ENCODE measurements at regions not wholly inside any gene's neighbourhood (a gene's known extent, or its start where the extent isn't known, plus 50 kb on each side); places are given as distances from the start of the nearest gene placed in this dataset.
"Not testable (repeated sequence)": the region's sequence is repeated elsewhere in the genome, so short reads cannot be mapped to it uniquely, and the experiment has no call there.

GRCh38 chr21:35386491-35387079 is 337.5 kb upstream of the RUNX1 start:
- H3K36me3 ChIP-seq (ENCODE audit: control insufficient read depth in 4 of 4, insufficient read depth in 4 of 4, low read length in 4 of 4): no peaks in the 10 kb centered on the region
- no peaks in the 10 kb centered on the region for H3K9me3 ChIP-seq (ENCODE audit: control insufficient read depth in 4 of 4, insufficient read depth in 3 of 4, low read length in 3 of 4)
- ATAC-seq (ENCODE audit: insufficient read depth, low FRiP score): no peak
- no peak for TF ChIP-seq CTCF (IDR thresholded peaks at IDR 0.05; ENCODE audit: control extremely low read depth, extremely low read depth)
- no peak overlapping the region for H3K27ac ChIP-seq (ENCODE audit: low read depth in 1 of 2, low read length in 1 of 2)
- H3K27me3 ChIP-seq (ENCODE audit: control insufficient read depth in 3 of 3, insufficient read depth in 3 of 3, low read length in 2 of 3): no peaks in the 10 kb centered on the region
- H3K4me3 ChIP-seq: no peak overlapping the region
- DNase-seq: no peak
- WGBS, 2 donors: 83 to 88% methylated on average over 4 of the region's 4 CpGs
- H3K4me1 ChIP-seq (ENCODE audit: control insufficient read depth in 5 of 5, insufficient read depth in 5 of 5, low read length in 5 of 5): no peaks in the 10 kb centered on the region
- no peak overlapping the region for H3K9ac ChIP-seq (ENCODE audit: insufficient read depth in 1 of 2, low read length in 2 of 2)

GRCh38 chr21:35384375-35384774 is 335.3 kb upstream of the RUNX1 start:
- H3K27me3 ChIP-seq (ENCODE audit: control insufficient read depth in 3 of 3, insufficient read depth in 3 of 3, low read length in 2 of 3): no peaks in the 10 kb centered on the region
- 92 to 93% methylated on average over 2 of the region's 2 CpGs for WGBS, 2 donors

GRCh38 chr21:35382696-35383095 is 333.6 kb upstream of the RUNX1 start:
- no peak for TF ChIP-seq CTCF (IDR thresholded peaks at IDR 0.05; ENCODE audit: control extremely low read depth, extremely low read depth)
- H3K4me1 ChIP-seq (ENCODE audit: control insufficient read depth in 5 of 5, insufficient read depth in 5 of 5, low read length in 5 of 5): no peaks in the 10 kb centered on the region
- no peaks in the 10 kb centered on the region for H3K36me3 ChIP-seq (ENCODE audit: control insufficient read depth in 4 of 4, insufficient read depth in 4 of 4, low read length in 4 of 4)
- no peak for ATAC-seq (ENCODE audit: insufficient read depth, low FRiP score)
- no peak overlapping the region for H3K9ac ChIP-seq (ENCODE audit: insufficient read depth in 1 of 2, low read length in 2 of 2)
- no peak overlapping the region for H3K27ac ChIP-seq (ENCODE audit: low read depth in 1 of 2, low read length in 1 of 2)
- H3K27me3 ChIP-seq (ENCODE audit: control insufficient read depth in 3 of 3, insufficient read depth in 3 of 3, low read length in 2 of 3): no peaks in the 10 kb centered on the region
- 93 to 98% methylated on average over 6 of the region's 6 CpGs for WGBS, 2 donors
- no peak for DNase-seq
- no peak overlapping the region for H3K4me3 ChIP-seq
- no peaks in the 10 kb centered on the region for H3K9me3 ChIP-seq (ENCODE audit: control insufficient read depth in 4 of 4, insufficient read depth in 3 of 4, low read length in 3 of 4)

More at GRCh38 chr21:35384375-35384774, 335.3 kb upstream of the RUNX1 start:
- no peak overlapping the region for H3K27ac ChIP-seq (ENCODE audit: low read depth in 1 of 2, low read length in 1 of 2)
- ATAC-seq (ENCODE audit: insufficient read depth, low FRiP score) (no peak), DNase-seq (no peak)
- no peaks in the 10 kb centered on the region for H3K4me1 ChIP-seq (ENCODE audit: control insufficient read depth in 5 of 5, insufficient read depth in 5 of 5, low read length in 5 of 5)
- H3K4me3 ChIP-seq: no peak overlapping the region
- H3K36me3 ChIP-seq (ENCODE audit: control insufficient read depth in 4 of 4, insufficient read depth in 4 of 4, low read length in 4 of 4): no peaks in the 10 kb centered on the region
- TF ChIP-seq CTCF (IDR thresholded peaks at IDR 0.05; ENCODE audit: control extremely low read depth, extremely low read depth): no peak
- no peak overlapping the region for H3K9ac ChIP-seq (ENCODE audit: insufficient read depth in 1 of 2, low read length in 2 of 2)
- no peaks in the 10 kb centered on the region for H3K9me3 ChIP-seq (ENCODE audit: control insufficient read depth in 4 of 4, insufficient read depth in 3 of 4, low read length in 3 of 4)

- WGBS, 2 donors: 82 to 84% methylated on average over 6 of the region's 6 CpGs
- no peak for TF ChIP-seq CTCF (IDR thresholded peaks at IDR 0.05; ENCODE audit: control extremely low read depth, extremely low read depth)
- H3K4me1 ChIP-seq (ENCODE audit: control insufficient read depth in 5 of 5, insufficient read depth in 5 of 5, low read length in 5 of 5): no peaks in the 10 kb centered on the region
Observed at GRCh38 chr21:35381743-35382310, 332.7 kb upstream of the RUNX1 start.

GRCh38 chr21:35380304-35380703 is 331.2 kb upstream of the RUNX1 start:
- WGBS, 2 donors: 96 to 99% methylated on average over 3 of the region's 3 CpGs

More at GRCh38 chr21:35381743-35382310, 332.7 kb upstream of the RUNX1 start:
- H3K4me3 ChIP-seq: no peak overlapping the region
- H3K36me3 ChIP-seq (ENCODE audit: control insufficient read depth in 4 of 4, insufficient read depth in 4 of 4, low read length in 4 of 4): no peaks in the 10 kb centered on the region
- no peaks in the 10 kb centered on the region for H3K9me3 ChIP-seq (ENCODE audit: control insufficient read depth in 4 of 4, insufficient read depth in 3 of 4, low read length in 3 of 4)
- H3K9ac ChIP-seq (ENCODE audit: insufficient read depth in 1 of 2, low read length in 2 of 2): no peak overlapping the region
- H3K27ac ChIP-seq (ENCODE audit: low read depth in 1 of 2, low read length in 1 of 2): no peak overlapping the region
- DNase-seq (no peak), ATAC-seq (ENCODE audit: insufficient read depth, low FRiP score) (no peak)
- no peaks in the 10 kb centered on the region for H3K27me3 ChIP-seq (ENCODE audit: control insufficient read depth in 3 of 3, insufficient read depth in 3 of 3, low read length in 2 of 3)

More at GRCh38 chr21:35380304-35380703, 331.2 kb upstream of the RUNX1 start:
- not testable (repeated sequence) for H3K27ac ChIP-seq (ENCODE audit: low read depth in 1 of 2, low read length in 1 of 2); H3K9ac ChIP-seq (ENCODE audit: insufficient read depth in 1 of 2, low read length in 2 of 2); ATAC-seq (ENCODE audit: insufficient read depth, low FRiP score); H3K36me3 ChIP-seq (ENCODE audit: control insufficient read depth in 4 of 4, insufficient read depth in 4 of 4, low read length in 4 of 4); H3K9me3 ChIP-seq (ENCODE audit: control insufficient read depth in 4 of 4, insufficient read depth in 3 of 4, low read length in 3 of 4); H3K4me3 ChIP-seq; H3K4me1 ChIP-seq (ENCODE audit: control insufficient read depth in 5 of 5, insufficient read depth in 5 of 5, low read length in 5 of 5); DNase-seq; H3K27me3 ChIP-seq (ENCODE audit: control insufficient read depth in 3 of 3, insufficient read depth in 3 of 3, low read length in 2 of 3)
